HEK293 (cell line): ENCODE measurements at regions not wholly inside any gene's neighbourhood (a gene's known extent, or its start where the extent isn't known, plus 50 kb on each side); places are given as distances from the start of the nearest gene placed in this dataset.
A peak's percentile ranks its signal among the peaks of the same experiment; 100 is the strongest.

Experiments
- CTCF ChIA-PET: fragments of 350-600 bp; formaldehyde crosslinking; extraction: SDS; loops from one replicate; lab custom pipeline; 2021; ENCODE audit warnings: antibody characterized with exemption; lab: Yijun Ruan, JAX
- POLR2A ChIA-PET: fragments of 300-600 bp; formaldehyde crosslinking; extraction: SDS; loops from one replicate; lab custom pipeline; 2020; ENCODE audit warnings: antibody characterized with exemption, inconsistent platforms; lab: Yijun Ruan, JAX
- H3K27ac ChIP-seq: fragments of 200-500 bp; sonication (Bioruptor generic); 2 replicates; pipeline ENCODE4 v1.5.1; 2014; ENCODE audit warnings: low read depth, low read length, control low read depth, inconsistent platforms; ENCODE audit errors: extremely low read depth
- H3K36me3 ChIP-seq, 2 experiments: fragments of 200-500 bp in 1 of 2; sonication (Bioruptor generic) in 1 of 2; 1 replicate in 1 of 2; 2 replicates in 1 of 2; pipeline ENCODE4 v1.5.1; 2014 to 2017; ENCODE audit warnings: inconsistent platforms in 2 of 2, low read length in 2 of 2; ENCODE audit not compliant: control insufficient read depth in 2 of 2, insufficient read depth in 1 of 2
- H3K4me1 ChIP-seq: fragments of 200-500 bp; sonication (Bioruptor generic); 2 replicates; pipeline ENCODE4 v1.5.1; 2014; ENCODE audit warnings: mild to moderate bottlenecking, low read length, inconsistent platforms; ENCODE audit not compliant: control insufficient read depth, insufficient read depth
- H3K4me3 ChIP-seq: 2 replicates; pipeline ENCODE4 v1.5.1; 2011; ENCODE audit warnings: low read depth, mild to moderate bottlenecking, control low read depth, low read length, moderate library complexity
- H3K9me3 ChIP-seq: fragments of 200-500 bp; sonication (Bioruptor generic); 2 replicates; pipeline ENCODE4 v1.5.1; 2014; ENCODE audit warnings: low read depth, low read length, inconsistent platforms; ENCODE audit not compliant: control insufficient read depth, insufficient read depth
- BCL11B ChIP-seq: fragments of 450-650 bp; formaldehyde crosslinking; IDR thresholded peaks from 2 replicates; pipeline ENCODE4 v1.5.1; 2016; ENCODE audit warnings: low read depth, missing biosample characterization, missing genetic modification characterization
- GLI4 ChIP-seq: fragments of 450-650 bp; formaldehyde crosslinking; IDR thresholded peaks from 2 replicates; pipeline ENCODE4 v1.5.1; 2016; ENCODE audit warnings: missing biosample characterization, missing genetic modification characterization
- HOXA7 ChIP-seq: sonication (generic); formaldehyde crosslinking; IDR thresholded peaks from 2 replicates; pipeline ENCODE4 v1.8.1; 2022; ENCODE audit warnings: missing genetic modification reagents, borderline replicate concordance
- KLF10 ChIP-seq: fragments of 450-650 bp; IDR thresholded peaks from 2 replicates; pipeline ENCODE4 v1.5.1; 2018; ENCODE audit warnings: missing biosample characterization, mild to moderate bottlenecking, missing genetic modification characterization
- PBX3 ChIP-seq: sonication (generic); formaldehyde crosslinking; IDR thresholded peaks from 2 replicates; pipeline ENCODE4 v1.8.1; 2022; ENCODE audit warnings: mild to moderate bottlenecking, moderate library complexity, missing genetic modification reagents
- ZNF146 ChIP-seq: fragments of 450-650 bp; formaldehyde crosslinking; IDR thresholded peaks from 2 replicates; pipeline ENCODE4 v1.5.1; 2016; ENCODE audit warnings: missing biosample characterization, missing genetic modification characterization
- ZNF157 ChIP-seq: fragments of 450-650 bp; formaldehyde crosslinking; IDR thresholded peaks from 2 replicates; pipeline ENCODE4 v1.5.1; 2016; ENCODE audit warnings: missing biosample characterization, missing genetic modification characterization
- ZNF18 ChIP-seq: fragments of 450-650 bp; formaldehyde crosslinking; IDR thresholded peaks from 2 replicates; pipeline ENCODE4 v1.5.1; 2016; ENCODE audit warnings: missing biosample characterization, missing genetic modification characterization
- ZNF214 ChIP-seq: fragments of 450-650 bp; formaldehyde crosslinking; IDR thresholded peaks from 2 replicates; pipeline ENCODE4 v1.5.1; 2017; ENCODE audit warnings: missing biosample characterization, mild to moderate bottlenecking, missing genetic modification characterization, borderline replicate concordance
- ZNF239 ChIP-seq: fragments of 450-650 bp; formaldehyde crosslinking; IDR thresholded peaks from 2 replicates; pipeline ENCODE4 v1.5.1; 2016; ENCODE audit warnings: missing biosample characterization, missing genetic modification characterization
- ZNF394 ChIP-seq: fragments of 450-650 bp; formaldehyde crosslinking; IDR thresholded peaks from 2 replicates; pipeline ENCODE4 v1.5.1; 2016; ENCODE audit warnings: missing biosample characterization, missing genetic modification characterization, mild to moderate bottlenecking, moderate library complexity, borderline replicate concordance
- ZNF449 ChIP-seq: fragments of 450-650 bp; formaldehyde crosslinking; IDR thresholded peaks from 2 replicates; pipeline ENCODE4 v1.5.1; 2017; ENCODE audit warnings: missing biosample characterization, mild to moderate bottlenecking, missing genetic modification characterization, moderate library complexity
- ZNF529 ChIP-seq: fragments of 450-650 bp; formaldehyde crosslinking; IDR thresholded peaks from 2 replicates; pipeline ENCODE4 v1.5.1; 2017; ENCODE audit warnings: missing genetic modification characterization, missing biosample characterization; ENCODE audit not compliant: insufficient replicate concordance
- ZNF596 ChIP-seq: fragments of 450-650 bp; IDR thresholded peaks from 2 replicates; pipeline ENCODE4 v1.5.0; 2018; ENCODE audit warnings: missing biosample characterization, mild to moderate bottlenecking, missing genetic modification characterization, moderate library complexity
- ZNF664 ChIP-seq: fragments of 450-650 bp; formaldehyde crosslinking; IDR thresholded peaks from 2 replicates; pipeline ENCODE4 v1.5.1; 2016; ENCODE audit warnings: missing biosample characterization, missing genetic modification characterization
- ZNF785 ChIP-seq: fragments of 450-650 bp; formaldehyde crosslinking; IDR thresholded peaks from 2 replicates; pipeline ENCODE4 v1.5.1; 2016; ENCODE audit warnings: missing biosample characterization, missing genetic modification characterization

GRCh38 chr1:232169436-232169835 is 460.5 kb downstream of the SIPA1L2 start (continued):
- TF ChIP-seq ZNF18 = no peak
- no peak for TF ChIP-seq ZNF664 (tag by site-specific recombination)
- TF ChIP-seq, all 188 proteins: peak for 0

- CTCF ChIA-PET = interaction anchor here (0.6 to 1.1 kb wide), 2 partner anchors 459 to 855 kb away, joined by 3 read pairs; no protein-coding TSS in a partner anchor
- TF ChIP-seq ZNF239 (tag by site-specific recombination) (no peak), GLI4 (tag by site-specific recombination) (no peak), ZNF394 (no peak), PBX3 (CRISPR knock-in tag) (no peak), ZNF785 (tag by site-specific recombination) (no peak), ZNF146 (tag by site-specific recombination) (no peak), ZNF214 (no peak), KLF10 (no peak)
Measured at GRCh38 chr1:232168508-232168907, 461.4 kb downstream of the SIPA1L2 start.

GRCh38 chr1:232166942-232167341 is 463.0 kb downstream of the SIPA1L2 start:
- no peak overlapping the region for H3K27ac ChIP-seq
- ChIA-PET CTCF (no interaction called here), POLR2A (interaction anchor here (0.7 kb wide), 1 partner anchor 246 kb away, joined by 3 read pairs; no protein-coding TSS in a partner anchor)
- H3K4me1 ChIP-seq = no peaks in the 10 kb centered on the region
- H3K4me3 ChIP-seq = no peak overlapping the region
- TF ChIP-seq ZNF157 (tag by site-specific recombination) = no peak
- TF ChIP-seq HOXA7 (CRISPR knock-in tag) = no peak
- TF ChIP-seq ZNF529 (tag by site-specific recombination) = no peak
- TF ChIP-seq ZNF596 (tag by site-specific recombination) = peak; percentile 85
- TF ChIP-seq, all 188 proteins: peak for 1
- no peaks in the 10 kb centered on the region for H3K36me3 ChIP-seq
- H3K9me3 ChIP-seq = no peaks in the 10 kb centered on the region

More at GRCh38 chr1:232168508-232168907, 461.4 kb downstream of the SIPA1L2 start:
- Histone ChIP-seq H3K27ac (no peak overlapping the region), H3K4me1 (no peaks in the 10 kb centered on the region), H3K36me3 (no peaks in the 10 kb centered on the region), H3K4me3 (no peak overlapping the region), H3K9me3 (no peaks in the 10 kb centered on the region)
- POLR2A ChIA-PET = no interaction called here

- Histone ChIP-seq H3K4me3 (no peak overlapping the region), H3K9me3 (no peaks in the 10 kb centered on the region), H3K27ac (no peak overlapping the region), H3K36me3 (no peaks in the 10 kb centered on the region), H3K4me1 (no peaks in the 10 kb centered on the region)
- CTCF ChIA-PET = interaction anchor here (0.6 kb wide), 1 partner anchor 301 kb away, joined by 3 read pairs; no protein-coding TSS in a partner anchor
- POLR2A ChIA-PET = no interaction called here
- TF ChIP-seq BCL11B (tag by site-specific recombination) (no peak), ZNF664 (tag by site-specific recombination) (peak; percentile 52; the same call in 1 of the 2 replicates), ZNF449 (tag by site-specific recombination) (no peak)
Measured at GRCh38 chr1:232164078-232164963, 465.6 kb downstream of the SIPA1L2 start.
